ENCODE measurements at regions not wholly inside any gene's neighbourhood (a gene's known extent, or its start where the extent isn't known, plus 50 kb on each side); places are given as distances from the start of the nearest gene placed in this dataset.

DNA sequence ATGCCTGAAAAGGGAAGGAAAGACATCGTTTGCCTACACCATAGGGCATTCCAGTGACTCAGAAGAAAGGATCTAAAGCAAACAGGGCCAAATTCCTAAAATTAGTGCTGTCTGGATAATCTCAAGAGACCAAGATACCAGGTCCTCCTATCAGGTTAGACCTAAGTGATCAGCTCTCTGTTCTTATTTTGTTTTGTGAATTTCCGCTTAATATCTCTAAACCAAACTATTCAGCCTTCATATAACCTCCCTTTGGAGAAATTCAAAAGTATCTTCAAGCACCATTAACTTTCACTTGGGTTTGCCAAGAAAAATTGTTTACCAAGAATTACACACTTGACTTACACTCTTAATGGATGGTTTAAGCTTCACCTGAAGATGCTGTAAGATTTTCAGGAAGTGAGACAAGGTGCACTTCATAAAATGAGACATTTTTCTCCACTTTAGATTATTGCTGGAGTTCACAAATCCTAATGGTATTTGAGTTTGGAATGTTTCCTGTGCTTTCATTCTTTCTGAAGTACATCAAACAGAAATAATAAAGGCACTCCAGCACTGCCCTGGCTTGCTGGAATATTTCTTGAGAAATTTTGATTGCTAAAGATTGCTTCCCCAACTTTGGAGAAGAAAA, 376.1 kb downstream of the LMO7 start:
- no peak for TF ChIP-seq CTCF (IDR thresholded peaks at IDR 0.05; ENCODE audit: low read depth, low read length)
- Histone ChIP-seq H3K9me3 (no peaks in the 10 kb centered on the region), H3K4me1 (no peaks in the 10 kb centered on the region), H3K4me3 (ENCODE audit: low read depth, low read length) (no peak overlapping the region), H3K36me3 (no peaks in the 10 kb centered on the region), H3K27me3 (no peaks in the 10 kb centered on the region)
- DNase-seq, result no peak

DNA sequence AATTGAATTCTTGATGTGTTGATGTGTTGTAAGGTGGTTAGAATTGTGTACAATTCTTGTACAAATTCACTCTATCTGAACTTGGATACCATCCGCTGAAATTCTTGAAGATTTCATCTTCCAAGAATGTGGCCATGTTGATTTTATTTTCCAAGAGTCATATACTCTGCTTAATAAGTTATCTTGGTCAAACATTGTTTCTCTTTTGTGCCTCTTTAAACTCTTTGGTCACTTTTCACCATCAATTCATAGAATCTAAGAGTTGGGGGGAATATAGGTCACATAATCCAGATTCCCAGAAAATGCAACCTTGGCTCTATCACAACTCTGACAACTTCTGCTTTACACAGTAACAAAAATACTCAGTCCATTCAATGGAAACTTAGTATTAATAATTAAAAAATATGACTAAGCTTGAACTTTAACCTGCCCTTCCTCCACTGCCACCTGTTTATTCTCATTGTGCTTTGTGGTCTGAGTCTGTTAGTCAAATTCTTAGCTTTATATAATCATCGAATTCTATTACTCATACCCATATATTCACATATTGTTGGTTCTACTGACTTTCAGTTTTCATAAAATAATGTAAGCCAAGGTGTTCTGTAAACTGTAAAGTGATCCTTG, 373.2 kb downstream of the LMO7 start:
- no peak for DNase-seq
- no peak for TF ChIP-seq CTCF (IDR thresholded peaks at IDR 0.05; ENCODE audit: low read depth, low read length)
- no peak overlapping the region for H3K4me3 ChIP-seq (ENCODE audit: low read depth, low read length)

DNA sequence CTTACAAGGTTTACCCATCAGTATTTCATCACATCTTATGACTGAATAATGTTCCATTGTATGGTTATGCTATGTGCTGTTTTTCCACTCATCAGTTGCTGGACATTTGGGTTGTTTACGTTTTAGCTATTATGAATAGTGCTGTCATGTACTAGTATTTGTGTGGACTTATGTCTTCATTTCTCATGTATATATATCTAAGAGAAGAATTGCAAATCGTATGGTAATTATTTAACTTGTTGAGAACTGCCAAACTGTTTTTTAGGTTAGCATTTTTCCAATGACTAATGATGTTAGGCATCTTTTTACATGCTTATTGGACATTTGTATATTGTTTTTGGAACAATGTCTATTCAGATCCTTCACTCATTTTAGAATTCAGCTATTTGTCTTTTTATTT, 368.3 kb downstream of the LMO7 start:
- Histone ChIP-seq H3K4me3 (ENCODE audit: low read depth, low read length) (no peak overlapping the region), H3K9me3 (no peaks in the 10 kb centered on the region), H3K36me3 (no peaks in the 10 kb centered on the region), H3K27me3 (no peaks in the 10 kb centered on the region), H3K4me1 (no peaks in the 10 kb centered on the region)
- no peak for DNase-seq
- no peak for TF ChIP-seq CTCF (IDR thresholded peaks at IDR 0.05; ENCODE audit: low read depth, low read length)

More for the DNA sequence above, 373.2 kb downstream of the LMO7 start:
- H3K36me3 ChIP-seq, result no peaks in the 10 kb centered on the region
- no peaks in the 10 kb centered on the region for H3K27me3 ChIP-seq
- no peaks in the 10 kb centered on the region for H3K9me3 ChIP-seq
- no peaks in the 10 kb centered on the region for H3K4me1 ChIP-seq

DNA sequence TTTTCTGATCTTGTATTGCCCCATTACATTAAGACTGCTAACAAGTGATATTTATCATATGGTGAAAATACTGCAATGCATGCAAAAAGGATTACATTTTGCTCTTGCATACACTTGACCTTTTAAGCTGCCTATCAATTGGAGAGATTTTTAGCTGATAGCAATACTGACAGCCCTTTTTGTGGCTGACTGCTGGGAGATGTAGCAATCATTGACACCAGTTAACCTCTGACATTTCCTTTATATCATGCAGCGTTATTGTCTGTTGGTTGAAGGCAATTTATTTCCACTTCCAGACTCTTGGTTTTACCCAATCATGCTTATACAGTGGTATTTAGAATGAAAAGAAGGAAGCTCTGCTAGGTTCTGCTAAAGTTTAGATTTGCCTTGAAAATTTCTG, 364.0 kb downstream of the LMO7 start:
- H3K27me3 ChIP-seq, result no peaks in the 10 kb centered on the region; the same call in 1 of the 2 replicates
- no peaks in the 10 kb centered on the region for H3K9me3 ChIP-seq
- no peak for TF ChIP-seq CTCF (IDR thresholded peaks at IDR 0.05; ENCODE audit: low read depth, low read length)
- no peaks in the 10 kb centered on the region for H3K36me3 ChIP-seq
- H3K4me1 ChIP-seq, result no peaks in the 10 kb centered on the region
- DNase-seq, result no peak
- no peak overlapping the region for H3K4me3 ChIP-seq (ENCODE audit: low read depth, low read length)

- Histone ChIP-seq H3K27me3 (no peaks in the 10 kb centered on the region; the same call in none of the 2 replicates), H3K4me1 (no peaks in the 10 kb centered on the region), H3K9me3 (no peaks in the 10 kb centered on the region), H3K36me3 (no peaks in the 10 kb centered on the region), H3K4me3 (ENCODE audit: low read depth, low read length) (no peak overlapping the region)
- TF ChIP-seq CTCF (IDR thresholded peaks at IDR 0.05; ENCODE audit: low read depth, low read length), result no peak
- no peak for DNase-seq
Observed at GRCh38 chr13:75996582-75996981, 360.5 kb downstream of the LMO7 start.

DNA sequence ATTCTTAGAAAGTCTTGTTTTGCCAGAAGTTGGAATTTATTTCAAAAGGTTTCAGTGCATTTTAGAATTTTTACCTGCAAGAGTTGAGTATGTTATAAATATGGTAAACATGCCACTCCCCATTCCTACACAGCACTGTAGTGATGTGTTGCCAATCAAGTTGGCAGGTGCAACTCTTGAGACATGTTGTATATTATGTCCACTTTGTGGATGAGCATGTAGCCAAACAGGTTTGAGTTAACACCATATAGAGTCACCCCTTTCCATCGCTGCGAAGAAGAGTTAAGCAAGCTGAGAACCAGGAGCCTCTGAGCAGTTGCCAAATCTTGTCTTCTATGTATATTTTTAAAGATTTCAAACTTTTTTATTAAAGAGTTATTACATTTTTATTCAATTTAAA, 359.8 kb downstream of the LMO7 start:
- H3K27me3 ChIP-seq, result no peaks in the 10 kb centered on the region; the same call in none of the 2 replicates
- no peaks in the 10 kb centered on the region for H3K4me1 ChIP-seq
- no peaks in the 10 kb centered on the region for H3K9me3 ChIP-seq
- no peak for TF ChIP-seq CTCF (IDR thresholded peaks at IDR 0.05; ENCODE audit: low read depth, low read length)
- H3K4me3 ChIP-seq (ENCODE audit: low read depth, low read length), result no peak overlapping the region
- H3K36me3 ChIP-seq, result no peaks in the 10 kb centered on the region
- no peak for DNase-seq
